Neuronal stem cell (in vitro differentiated cells): ENCODE measurements at regions not wholly inside any gene's neighbourhood (a gene's known extent, or its start where the extent isn't known, plus 50 kb on each side); places are given as distances from the start of the nearest gene placed in this dataset.

Experiments used
- DNase-seq: peaks from one replicate; pipeline ENCODE4 v3.0.0-alpha.2; 2013; ENCODE audit warnings: low spot score
- H2AFZ ChIP-seq: one replicate; pipeline ENCODE4 v1.6.1; 2013; ENCODE audit warnings: mild to moderate bottlenecking, low read length, inconsistent platforms
- H2AK5ac ChIP-seq: 2 replicates; pipeline ENCODE4 v1.6.1; 2013; ENCODE audit warnings: low read depth, mild to moderate bottlenecking, inconsistent platforms, low read length, moderate library complexity, mixed read lengths
- H2BK120ac ChIP-seq: 2 replicates; pipeline ENCODE4 v1.6.1; 2013; ENCODE audit warnings: low read depth, mild to moderate bottlenecking, inconsistent platforms, low read length, moderate library complexity, mixed read lengths
- H2BK12ac ChIP-seq: one replicate; pipeline ENCODE4 v1.6.1; 2013; ENCODE audit warnings: low read length, inconsistent platforms
- H2BK15ac ChIP-seq: 2 replicates; pipeline ENCODE4 v1.6.1; 2013; ENCODE audit warnings: mild to moderate bottlenecking, low read length, inconsistent platforms, mixed read lengths
- H2BK5ac ChIP-seq: one replicate; pipeline ENCODE4 v1.6.1; 2013; ENCODE audit warnings: inconsistent platforms, mild to moderate bottlenecking, low read length, moderate library complexity
- H3K14ac ChIP-seq: one replicate; pipeline ENCODE4 v1.6.1; 2013; ENCODE audit warnings: low read length, inconsistent platforms
- H3K18ac ChIP-seq: 2 replicates; pipeline ENCODE4 v1.6.1; 2013; ENCODE audit warnings: low read length, inconsistent platforms
- H3K23ac ChIP-seq: 2 replicates; pipeline ENCODE4 v1.6.1; 2013; ENCODE audit warnings: low read depth, mild to moderate bottlenecking, mixed read lengths, low read length, inconsistent platforms; ENCODE audit not compliant: poor library complexity
- H3K27ac ChIP-seq: replicated peaks from 3 replicates; pipeline ENCODE4 v1.5.1; 2013; ENCODE audit warnings: low read length, inconsistent platforms
- H3K27me3 ChIP-seq, 3 experiments: 2 replicates each; pipeline ENCODE4 v1.6.1; 2013; ENCODE audit warnings: low read length in 3 of 3, mild to moderate bottlenecking in 2 of 3, inconsistent platforms in 1 of 3, low read depth in 1 of 3, mixed read lengths in 1 of 3, moderate library complexity in 1 of 3; ENCODE audit not compliant: control insufficient read depth in 3 of 3, insufficient read depth in 3 of 3
- H3K36me3 ChIP-seq, 2 donors: replicated peaks in 1 of 2; 2 replicates each; pipeline ENCODE4 v1.6.1; 2013; ENCODE audit warnings: low read length in 2 of 2; ENCODE audit not compliant: control insufficient read depth in 2 of 2, insufficient read depth in 2 of 2
- H3K4ac ChIP-seq: 2 replicates; pipeline ENCODE4 v1.6.1; 2013; ENCODE audit warnings: inconsistent platforms, mild to moderate bottlenecking, low read length, moderate library complexity
- H3K4me1 ChIP-seq, 2 donors: 1 replicate in 1 of 2; 2 replicates in 1 of 2; pipeline ENCODE4 v1.6.1; 2013; ENCODE audit warnings: low read length in 2 of 2, low read depth in 1 of 2; ENCODE audit not compliant: control insufficient read depth in 2 of 2, insufficient read depth in 1 of 2
- H3K4me2 ChIP-seq: one replicate; pipeline ENCODE4 v1.6.1; 2013; ENCODE audit warnings: mild to moderate bottlenecking, low read length, inconsistent platforms; ENCODE audit not compliant: insufficient read depth, poor library complexity, severe bottlenecking
- H3K4me3 ChIP-seq, 2 donors: 2 replicates each; pipeline ENCODE4 v1.5.1; 2013; ENCODE audit warnings: low read length in 2 of 2, mild to moderate bottlenecking in 2 of 2, inconsistent platforms in 1 of 2, moderate library complexity in 1 of 2
- H3K79me1 ChIP-seq: one replicate; pipeline ENCODE4 v1.6.1; 2013; ENCODE audit warnings: low read depth, mild to moderate bottlenecking, inconsistent platforms, low read length, moderate library complexity
- H3K9ac ChIP-seq: one replicate; pipeline ENCODE4 v1.6.1; 2013; ENCODE audit warnings: mild to moderate bottlenecking, low read depth, low read length, inconsistent platforms; ENCODE audit not compliant: poor library complexity
- H3K9me3 ChIP-seq, 2 donors: replicated peaks in 1 of 2; 2 replicates each; pipeline versions ENCODE3 to v1.6.1; 2013; ENCODE audit warnings: low read length in 2 of 2, mild to moderate bottlenecking in 2 of 2, inconsistent platforms in 1 of 2, low read depth in 1 of 2, mixed read lengths in 1 of 2, moderate library complexity in 1 of 2; ENCODE audit not compliant: control insufficient read depth in 2 of 2, insufficient read depth in 1 of 2
- H4K8ac ChIP-seq: one replicate; pipeline ENCODE4 v1.6.1; 2013; ENCODE audit warnings: low read depth, mild to moderate bottlenecking, inconsistent platforms, low read length, moderate library complexity
- H4K91ac ChIP-seq: one replicate; pipeline ENCODE4 v1.6.1; 2013; ENCODE audit warnings: low read length, low read depth, mild to moderate bottlenecking, inconsistent platforms; ENCODE audit not compliant: poor library complexity
- WGBS, 2 donors: extraction: QIAGEN DNeasy Blood & Tissue Kit; methylation state at CpG; one replicate each; pipeline ENCODE4 v1.1.7; 2013; ENCODE audit warnings: missing lambda C conversion rate in 2 of 2, mixed read lengths in 1 of 2; ENCODE audit not compliant: insufficient read length in 2 of 2, insufficient replicate concordance in 1 of 2; ENCODE audit errors: extremely low coverage in 2 of 2; 5-methylcytosine and 5-hydroxymethylcytosine counted together

- Histone ChIP-seq H3K4me1 (no peaks in the 10 kb centered on the region), H3K27ac (no peak overlapping the region), H3K23ac (no peak overlapping the region), H2BK15ac (no peak overlapping the region), H2BK120ac (no peak overlapping the region), H3K4ac (no peak overlapping the region), H3K36me3 (no peaks in the 10 kb centered on the region), H3K9me3 (no peaks in the 10 kb centered on the region), H3K4me3 (no peak overlapping the region), H3K9ac (no peak overlapping the region), H4K8ac (no peak overlapping the region), H3K4me2 (no peak overlapping the region), H2BK12ac (no peak overlapping the region), H2AFZ (no peak overlapping the region), H4K91ac (no peak overlapping the region), H3K79me1 (no peaks in the 10 kb centered on the region), H2BK5ac (no peak overlapping the region), H3K18ac (no peak overlapping the region), H3K14ac (no peak overlapping the region), H2AK5ac (no peak overlapping the region), H3K27me3 (no peaks in the 10 kb centered on the region)
- DNase-seq, result no peak
- no CpG with 5 or more reads among the region's 3 CpGs for WGBS, 2 donors
These were observed 303.6 kb upstream of the ARPP21 start for GRCh38 chr3:35335703-35336102.

GRCh38 chr3:35336601-35337000 is 302.7 kb upstream of the ARPP21 start:
- Histone ChIP-seq H3K27ac (no peak overlapping the region), H2AFZ (no peak overlapping the region), H3K79me1 (no peaks in the 10 kb centered on the region), H3K18ac (no peak overlapping the region), H2BK15ac (no peak overlapping the region), H3K27me3 (no peaks in the 10 kb centered on the region), H3K9me3 (no peaks in the 10 kb centered on the region), H2BK120ac (no peak overlapping the region), H2BK12ac (no peak overlapping the region), H4K91ac (no peak overlapping the region), H4K8ac (no peak overlapping the region), H3K23ac (no peak overlapping the region), H3K4me3 (no peak overlapping the region), H3K14ac (no peak overlapping the region), H2BK5ac (no peak overlapping the region), H3K36me3 (no peaks in the 10 kb centered on the region), H3K4me1 (no peaks in the 10 kb centered on the region), H3K9ac (no peak overlapping the region), H2AK5ac (no peak overlapping the region), H3K4me2 (no peak overlapping the region), H3K4ac (no peak overlapping the region)
- no peak for DNase-seq

GRCh38 chr3:35338186-35338585 is 301.1 kb upstream of the ARPP21 start:
- Histone ChIP-seq H2AFZ (no peak overlapping the region), H2BK15ac (no peak overlapping the region), H3K4ac (no peak overlapping the region), H3K23ac (no peak overlapping the region), H3K14ac (no peak overlapping the region), H3K27me3 (no peaks in the 10 kb centered on the region), H3K36me3 (no peaks in the 10 kb centered on the region), H4K8ac (no peak overlapping the region), H3K9ac (no peak overlapping the region), H3K9me3 (no peaks in the 10 kb centered on the region), H3K4me2 (no peak overlapping the region), H3K18ac (no peak overlapping the region), H3K27ac (no peak overlapping the region), H2AK5ac (no peak overlapping the region), H2BK12ac (no peak overlapping the region), H2BK120ac (no peak overlapping the region), H3K79me1 (no peaks in the 10 kb centered on the region), H3K4me3 (no peak overlapping the region), H2BK5ac (no peak overlapping the region), H3K4me1 (no peaks in the 10 kb centered on the region), H4K91ac (no peak overlapping the region)
- no CpG with 5 or more reads among the region's 2 CpGs for WGBS, 2 donors
- no peak for DNase-seq

GRCh38 chr3:35380196-35380595 is 259.1 kb upstream of the ARPP21 start:
- H3K23ac ChIP-seq, result no peak overlapping the region
- peaks cover 0 to 2% of the 10 kb centered on the region in 2 donors for H3K9me3 ChIP-seq
- H3K9ac ChIP-seq, result no peak overlapping the region
- H2BK120ac ChIP-seq, result no peak overlapping the region
- H3K4me2 ChIP-seq, result no peak overlapping the region
- no peak overlapping the region for H3K4ac ChIP-seq
- H3K4me1 ChIP-seq, result peaks cover 0 to 2% of the 10 kb centered on the region in 2 donors
- H3K4me3 ChIP-seq, result no peak overlapping the region
- H2AFZ ChIP-seq, result no peak overlapping the region
- no peak overlapping the region for H4K8ac ChIP-seq
- no peaks in the 10 kb centered on the region for H3K27me3 ChIP-seq
- no peak overlapping the region for H2BK5ac ChIP-seq
- H3K18ac ChIP-seq, result no peak overlapping the region
- no peak overlapping the region for H4K91ac ChIP-seq
- H2BK12ac ChIP-seq, result no peak overlapping the region
- no peak overlapping the region for H3K14ac ChIP-seq
- no CpG with 5 or more reads among the region's 1 CpG for WGBS, 2 donors
- H3K27ac ChIP-seq, result no peak overlapping the region
- H3K36me3 ChIP-seq, result no peaks in the 10 kb centered on the region
- no peak for DNase-seq
- H3K79me1 ChIP-seq, result no peaks in the 10 kb centered on the region
- H2AK5ac ChIP-seq, result no peak overlapping the region
- no peak overlapping the region for H2BK15ac ChIP-seq
